ENCODE measurements at regions not wholly inside any gene's neighbourhood (a gene's known extent, or its start where the extent isn't known, plus 50 kb on each side); places are given as distances from the start of the nearest gene placed in this dataset.

DNA sequence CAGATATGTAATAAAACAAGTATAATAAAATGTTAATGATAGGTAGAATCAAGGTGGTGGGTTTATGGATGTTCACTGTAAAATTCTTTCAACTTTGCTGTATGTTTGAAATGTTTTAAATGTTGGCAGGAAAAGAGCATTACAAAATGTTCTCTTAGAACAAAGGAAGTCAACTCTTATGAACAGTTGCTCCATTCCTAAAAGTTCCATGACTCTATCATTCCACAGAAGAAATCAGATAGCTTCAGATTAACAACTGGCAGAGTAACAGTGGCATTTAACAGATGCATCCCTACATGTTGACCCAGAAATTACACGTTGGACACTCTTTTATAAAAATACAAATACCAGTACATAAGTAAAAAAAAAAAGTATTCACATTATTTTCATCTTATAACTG lies 2023.7 kb downstream of the ARAP2 start:
- H3K4me3 Mint-ChIP-seq: no peak overlapping the region
- no peaks in the 10 kb centered on the region for H3K36me3 Mint-ChIP-seq (ENCODE audit: low read depth)
- DNase-seq: no peak
- peaks cover 9% of the 10 kb centered on the region for H3K9me3 Mint-ChIP-seq
- H3K27me3 Mint-ChIP-seq: no peaks in the 10 kb centered on the region
- intact Hi-C loops (cut with micrococcal nuclease): no loop called here
- no peak overlapping the region for H3K27ac Mint-ChIP-seq
- H3K4me1 Mint-ChIP-seq: no peaks in the 10 kb centered on the region

- Mint-ChIP-seq H3K36me3 (ENCODE audit: low read depth) (no peaks in the 10 kb centered on the region), H3K4me1 (no peaks in the 10 kb centered on the region), H3K9me3 (peaks cover 5% of the 10 kb centered on the region), H3K4me3 (no peak overlapping the region), H3K27ac (no peak overlapping the region), H3K27me3 (no peaks in the 10 kb centered on the region)
- intact Hi-C loops (cut with micrococcal nuclease): no loop called here
- no peak for DNase-seq
Measured at GRCh38 chr4:34221986-34222385, 2022.3 kb downstream of the ARAP2 start.

- Mint-ChIP-seq H3K4me3 (no peak overlapping the region), H3K9me3 (no peaks in the 10 kb centered on the region)
Measured at GRCh38 chr4:34236118-34236517, 2008.2 kb downstream of the ARAP2 start.

GRCh38 chr4:34245276-34245675 lies 1999.0 kb downstream of the ARAP2 start:
- H3K4me1 Mint-ChIP-seq: no peaks in the 10 kb centered on the region
- intact Hi-C loops (cut with micrococcal nuclease): no loop called here
- H3K27me3 Mint-ChIP-seq: no peaks in the 10 kb centered on the region
- H3K4me3 Mint-ChIP-seq: no peak overlapping the region
- peaks cover 7% of the 10 kb centered on the region for H3K9me3 Mint-ChIP-seq
- no peaks in the 10 kb centered on the region for H3K36me3 Mint-ChIP-seq (ENCODE audit: low read depth)
- H3K27ac Mint-ChIP-seq: no peak overlapping the region
- DNase-seq: no peak

More at GRCh38 chr4:34236118-34236517, 2008.2 kb downstream of the ARAP2 start:
- intact Hi-C loops (cut with micrococcal nuclease): no loop called here
- no peak for DNase-seq
- Mint-ChIP-seq H3K4me1 (no peaks in the 10 kb centered on the region), H3K27me3 (no peaks in the 10 kb centered on the region), H3K27ac (no peak overlapping the region), H3K36me3 (ENCODE audit: low read depth) (no peaks in the 10 kb centered on the region)

DNA sequence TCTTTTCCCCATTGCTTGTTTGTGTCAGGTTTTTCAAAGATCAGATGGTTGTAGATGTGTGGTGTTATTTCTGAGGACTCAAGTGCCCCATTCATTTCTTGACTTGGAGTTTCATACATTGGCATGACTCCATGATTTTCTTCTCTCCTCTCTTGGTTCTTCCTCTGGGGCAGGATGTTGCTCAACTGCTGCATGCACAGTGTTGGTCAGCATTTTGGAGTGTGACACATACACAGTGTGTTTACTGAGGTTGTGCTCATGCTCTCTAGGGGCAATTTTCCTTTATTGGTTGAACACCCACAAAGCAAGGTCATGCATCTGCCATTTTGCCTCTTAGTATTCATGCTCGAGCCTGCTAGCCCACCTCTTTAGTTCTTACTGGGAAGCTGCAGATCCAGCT lies 1993.8 kb downstream of the ARAP2 start:
- Mint-ChIP-seq H3K27me3 (no peaks in the 10 kb centered on the region), H3K9me3 (peaks cover 11% of the 10 kb centered on the region), H3K4me1 (no peaks in the 10 kb centered on the region), H3K27ac (no peak overlapping the region), H3K4me3 (no peak overlapping the region), H3K36me3 (ENCODE audit: low read depth) (no peaks in the 10 kb centered on the region)
- DNase-seq: no peak
- intact Hi-C loops (cut with micrococcal nuclease): no loop called here

- DNase-seq: no peak
- Mint-ChIP-seq H3K36me3 (ENCODE audit: low read depth) (no peaks in the 10 kb centered on the region), H3K27me3 (no peaks in the 10 kb centered on the region), H3K4me3 (no peak overlapping the region), H3K4me1 (no peaks in the 10 kb centered on the region), H3K9me3 (peaks cover 14% of the 10 kb centered on the region), H3K27ac (no peak overlapping the region)
- intact Hi-C loops (cut with micrococcal nuclease): no loop called here
Measured at GRCh38 chr4:34253239-34253638, 1991.1 kb downstream of the ARAP2 start.

DNA sequence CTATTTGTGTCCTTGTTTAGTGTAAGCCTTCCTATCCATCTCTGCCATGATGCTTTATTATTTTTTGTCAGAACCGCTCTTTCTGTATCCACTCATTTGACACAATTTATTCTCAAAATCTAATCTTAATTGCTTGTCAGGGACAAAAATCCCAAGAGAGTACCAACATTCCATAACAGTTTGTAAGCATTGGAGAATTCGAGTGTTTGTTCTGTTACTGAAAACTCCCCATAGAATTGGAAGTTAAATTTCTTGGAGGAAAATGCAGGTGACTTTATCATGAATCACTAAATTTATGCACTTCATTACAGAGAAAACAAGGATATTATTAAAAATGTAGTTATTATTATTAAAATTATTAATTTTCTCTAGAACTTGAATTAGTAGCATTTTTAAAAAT lies 1986.1 kb downstream of the ARAP2 start:
- DNase-seq: no peak
- Mint-ChIP-seq H3K36me3 (ENCODE audit: low read depth) (no peaks in the 10 kb centered on the region), H3K27ac (no peak overlapping the region), H3K27me3 (no peaks in the 10 kb centered on the region), H3K4me3 (no peak overlapping the region), H3K4me1 (no peaks in the 10 kb centered on the region), H3K9me3 (peaks cover 10% of the 10 kb centered on the region)
- intact Hi-C loops (cut with micrococcal nuclease): no loop called here

- H3K4me3 Mint-ChIP-seq: no peak overlapping the region
- H3K27ac Mint-ChIP-seq: no peak overlapping the region
- H3K36me3 Mint-ChIP-seq (ENCODE audit: low read depth): no peaks in the 10 kb centered on the region
- H3K27me3 Mint-ChIP-seq: no peaks in the 10 kb centered on the region
- no peaks in the 10 kb centered on the region for H3K4me1 Mint-ChIP-seq
- DNase-seq: no peak
- intact Hi-C loops (cut with micrococcal nuclease): no loop called here
- peaks cover 14% of the 10 kb centered on the region for H3K9me3 Mint-ChIP-seq
Measured at GRCh38 chr4:34261799-34262314, 1982.5 kb downstream of the ARAP2 start.

- no peak overlapping the region for H3K27ac Mint-ChIP-seq
- no peaks in the 10 kb centered on the region for H3K36me3 Mint-ChIP-seq (ENCODE audit: low read depth)
- H3K9me3 Mint-ChIP-seq: peaks cover 7% of the 10 kb centered on the region
- no peaks in the 10 kb centered on the region for H3K27me3 Mint-ChIP-seq
- no peaks in the 10 kb centered on the region for H3K4me1 Mint-ChIP-seq
- intact Hi-C loops (cut with micrococcal nuclease): no loop called here
- no peak overlapping the region for H3K4me3 Mint-ChIP-seq
- no peak for DNase-seq
Measured at GRCh38 chr4:34269613-34270012, 1974.7 kb downstream of the ARAP2 start.

DNA sequence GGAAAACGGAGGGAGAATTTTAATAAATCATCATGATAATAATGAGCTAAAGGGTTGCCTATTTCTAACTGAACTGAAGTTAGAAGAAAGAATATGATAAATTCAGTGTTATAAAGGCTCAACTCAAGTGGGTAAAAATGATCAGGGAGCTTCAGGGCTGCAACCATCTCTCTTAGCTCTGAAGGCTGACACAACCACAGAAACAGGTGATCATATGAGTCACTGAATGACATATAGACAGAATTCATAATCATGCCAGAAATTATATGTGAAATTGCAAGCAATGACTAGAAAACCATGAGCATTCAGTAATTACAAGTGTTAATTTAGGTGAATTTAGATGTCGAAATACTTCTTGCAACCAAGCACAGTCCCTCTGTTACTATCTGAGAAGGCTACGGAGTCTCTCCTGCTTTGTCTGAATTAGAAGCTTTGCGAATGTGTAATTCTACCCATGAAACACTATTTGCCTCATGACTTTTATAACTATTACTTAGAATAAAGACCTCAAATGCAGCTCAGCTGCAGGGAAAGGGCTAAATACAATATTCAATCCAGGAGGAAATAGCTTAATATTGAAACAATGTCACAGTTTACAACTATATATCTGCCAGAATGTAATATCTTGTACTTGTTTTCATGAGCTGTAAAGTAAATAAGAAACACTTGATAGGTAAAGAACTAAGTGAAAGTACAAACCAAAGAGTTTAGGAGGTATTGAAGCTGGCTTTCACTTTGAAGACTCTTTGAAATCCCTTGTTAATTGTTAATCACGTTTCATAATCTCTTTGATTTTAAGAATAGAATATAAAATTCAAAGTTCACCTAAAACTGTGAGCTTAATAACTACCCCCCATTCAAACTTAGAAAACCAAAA lies 1972.6 kb downstream of the ARAP2 start:
- no peaks in the 10 kb centered on the region for H3K27me3 Mint-ChIP-seq
- intact Hi-C loops (cut with micrococcal nuclease): no loop called here
- no peak overlapping the region for H3K27ac Mint-ChIP-seq
- H3K36me3 Mint-ChIP-seq (ENCODE audit: low read depth): no peaks in the 10 kb centered on the region
- no peak overlapping the region for H3K4me3 Mint-ChIP-seq
- no peaks in the 10 kb centered on the region for H3K4me1 Mint-ChIP-seq
- DNase-seq: no peak
- H3K9me3 Mint-ChIP-seq: peaks cover 3% of the 10 kb centered on the region

DNA sequence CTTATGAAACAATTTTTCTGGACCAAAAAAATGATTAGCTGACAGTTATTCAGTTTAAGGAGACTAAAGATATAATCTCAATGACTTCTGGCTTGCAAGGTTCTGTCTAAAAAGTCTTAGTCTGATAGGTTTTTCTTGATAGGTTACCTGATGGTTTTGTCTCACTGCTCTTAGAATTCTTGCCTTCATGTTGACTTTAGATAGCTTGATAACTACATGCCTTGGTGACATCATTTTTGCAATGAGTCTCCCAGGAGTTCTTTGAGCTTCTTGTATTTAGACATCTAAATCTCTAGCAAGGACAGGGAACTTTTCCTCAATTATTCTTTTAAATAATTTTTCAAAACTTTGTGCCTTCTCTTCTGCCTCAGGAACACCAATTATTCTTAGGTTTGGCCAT lies 1965.3 kb downstream of the ARAP2 start:
- no peak overlapping the region for H3K4me3 Mint-ChIP-seq
- no peaks in the 10 kb centered on the region for H3K4me1 Mint-ChIP-seq
- H3K27me3 Mint-ChIP-seq: no peaks in the 10 kb centered on the region

GRCh38 chr4:34280131-34280530 lies 1964.2 kb downstream of the ARAP2 start:
- H3K27ac Mint-ChIP-seq: no peak overlapping the region
- H3K36me3 Mint-ChIP-seq (ENCODE audit: low read depth): no peaks in the 10 kb centered on the region
- H3K4me3 Mint-ChIP-seq: no peak overlapping the region
- intact Hi-C loops (cut with micrococcal nuclease): no loop called here
- no peaks in the 10 kb centered on the region for H3K27me3 Mint-ChIP-seq
- H3K9me3 Mint-ChIP-seq: peaks cover 7% of the 10 kb centered on the region
- H3K4me1 Mint-ChIP-seq: no peaks in the 10 kb centered on the region
- DNase-seq: no peak

More for the DNA sequence above, 1965.3 kb downstream of the ARAP2 start:
- peaks cover 3% of the 10 kb centered on the region for H3K9me3 Mint-ChIP-seq
- no peak overlapping the region for H3K27ac Mint-ChIP-seq
- intact Hi-C loops (cut with micrococcal nuclease): no loop called here
- no peaks in the 10 kb centered on the region for H3K36me3 Mint-ChIP-seq (ENCODE audit: low read depth)
- no peak for DNase-seq

DNA sequence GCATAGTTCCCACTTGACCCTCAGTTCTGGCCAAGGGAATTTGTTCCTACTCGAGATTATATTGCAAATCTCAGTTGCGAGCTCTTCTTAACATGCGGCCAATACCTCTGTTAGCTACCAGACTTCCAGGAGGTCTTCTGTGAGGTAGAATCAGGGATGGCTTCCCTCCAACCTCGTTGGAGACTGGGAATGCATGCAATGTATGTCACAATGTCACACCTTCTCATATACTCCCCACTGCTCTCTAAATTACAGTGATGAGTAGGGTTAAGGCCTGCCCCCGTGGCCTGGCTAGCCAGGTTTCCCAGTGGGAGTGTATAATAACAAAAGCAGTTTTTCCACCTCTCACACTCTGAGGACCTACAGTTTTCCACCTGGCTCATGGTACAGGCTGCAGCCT lies 1962.5 kb downstream of the ARAP2 start:
- H3K27ac Mint-ChIP-seq: no peak overlapping the region
- DNase-seq: no peak
- H3K36me3 Mint-ChIP-seq (ENCODE audit: low read depth): no peaks in the 10 kb centered on the region
- intact Hi-C loops (cut with micrococcal nuclease): no loop called here
- H3K27me3 Mint-ChIP-seq: no peaks in the 10 kb centered on the region
- no peaks in the 10 kb centered on the region for H3K4me1 Mint-ChIP-seq
- H3K9me3 Mint-ChIP-seq: peaks cover 7% of the 10 kb centered on the region
- H3K4me3 Mint-ChIP-seq: no peak overlapping the region

DNA sequence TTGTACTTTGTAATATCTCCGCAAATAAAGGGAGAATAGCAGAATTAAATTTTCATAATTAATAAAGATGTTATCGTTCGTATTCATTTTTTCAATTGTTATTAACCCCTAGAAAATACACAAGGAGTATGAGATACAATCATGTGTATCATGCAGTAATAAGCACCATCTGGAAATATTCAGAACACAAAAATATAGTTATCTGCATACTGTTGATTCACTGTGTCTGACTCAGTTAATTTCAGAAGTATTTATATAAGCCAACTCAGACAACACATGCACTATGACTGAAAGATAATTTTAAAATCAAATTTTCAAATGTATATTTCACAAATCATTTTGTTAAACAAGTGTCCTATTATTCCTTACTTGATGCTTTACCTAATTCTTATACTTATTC lies 1954.8 kb downstream of the ARAP2 start:
- Mint-ChIP-seq H3K27me3 (no peaks in the 10 kb centered on the region), H3K36me3 (ENCODE audit: low read depth) (no peaks in the 10 kb centered on the region), H3K4me1 (no peaks in the 10 kb centered on the region), H3K4me3 (no peak overlapping the region), H3K27ac (no peak overlapping the region), H3K9me3 (peaks cover 3% of the 10 kb centered on the region)
- intact Hi-C loops (cut with micrococcal nuclease): no loop called here
- no peak for DNase-seq

DNA sequence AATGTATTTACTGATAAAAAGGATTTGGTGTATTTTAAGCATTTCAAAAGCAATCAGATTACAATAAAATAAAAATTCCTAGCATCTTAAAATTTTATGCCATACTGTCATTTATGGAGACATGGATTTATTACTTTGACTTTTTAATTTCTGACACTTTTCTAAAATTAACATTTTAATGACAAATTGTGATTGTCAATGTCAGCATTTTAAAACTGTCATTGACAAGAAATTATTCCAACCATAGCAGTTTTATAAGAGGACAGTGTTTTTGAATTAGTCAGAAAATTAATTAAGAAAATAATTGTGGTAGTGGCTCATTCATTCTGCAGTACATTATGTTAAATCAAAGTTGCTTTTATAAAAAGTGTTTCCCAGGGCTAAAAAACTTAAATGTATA lies 1954.4 kb downstream of the ARAP2 start:
- Mint-ChIP-seq H3K27me3 (no peaks in the 10 kb centered on the region), H3K27ac (no peak overlapping the region), H3K9me3 (no peaks in the 10 kb centered on the region), H3K36me3 (ENCODE audit: low read depth) (no peaks in the 10 kb centered on the region), H3K4me1 (no peaks in the 10 kb centered on the region), H3K4me3 (no peak overlapping the region)
- intact Hi-C loops (cut with micrococcal nuclease): no loop called here
- no peak for DNase-seq
